Neural crest cell (in vitro differentiated cells): ENCODE measurements at regions not wholly inside any gene's neighbourhood (a gene's known extent, or its start where the extent isn't known, plus 50 kb on each side); places are given as distances from the start of the nearest gene placed in this dataset.

Experiments used
- DNase-seq: peaks from one replicate; pipeline ENCODE4 v3.0.0; 2021; ENCODE audit warnings: low read depth, mixed read lengths, low spot score
- H3K27ac Mint-ChIP-seq: one replicate; pipeline ENCODE4 v1.8.0; 2021; ENCODE audit warnings: mild to moderate bottlenecking, mixed read lengths; ENCODE audit not compliant: unreplicated experiment
- H3K27me3 Mint-ChIP-seq: 2 replicates; pipeline ENCODE4 v1.8.0; 2021; ENCODE audit warnings: low read depth, mild to moderate bottlenecking, mixed read lengths
- H3K36me3 Mint-ChIP-seq: 2 replicates; pipeline ENCODE4 v1.8.0; 2021; ENCODE audit warnings: low read depth, mild to moderate bottlenecking, mixed read lengths
- H3K4me1 Mint-ChIP-seq: 2 replicates; pipeline ENCODE4 v1.8.0; 2021; ENCODE audit warnings: mixed read lengths
- H3K4me3 Mint-ChIP-seq: one replicate; pipeline ENCODE4 v1.8.0; 2021; ENCODE audit warnings: mild to moderate bottlenecking, mixed read lengths
- H3K9me3 Mint-ChIP-seq: 2 replicates; pipeline ENCODE4 v1.8.0; 2021; ENCODE audit warnings: mixed read lengths
- CTCF ChIP-seq: fragments of 200-600 bp; sonication (generic); conservative IDR thresholded peaks from 2 replicates; pipeline ENCODE4 v1.5.0; 2021; ENCODE audit warnings: antibody characterized with exemption, mild to moderate bottlenecking

GRCh38 chr3:76405196-76405595 lies 619.8 kb upstream of the ZNF717 start:
- no peaks in the 10 kb centered on the region for H3K4me1 Mint-ChIP-seq
- H3K36me3 Mint-ChIP-seq = no peaks in the 10 kb centered on the region
- H3K27me3 Mint-ChIP-seq = no peaks in the 10 kb centered on the region
- no peak for TF ChIP-seq CTCF
- H3K4me3 Mint-ChIP-seq = no peak overlapping the region
- no peak for DNase-seq
- H3K9me3 Mint-ChIP-seq = no peaks in the 10 kb centered on the region
- no peak overlapping the region for H3K27ac Mint-ChIP-seq

- H3K27me3 Mint-ChIP-seq = no peaks in the 10 kb centered on the region
- TF ChIP-seq CTCF = no peak
- no peak overlapping the region for H3K27ac Mint-ChIP-seq
- no peak for DNase-seq
- no peaks in the 10 kb centered on the region for H3K36me3 Mint-ChIP-seq
- peaks cover 8% of the 10 kb centered on the region for H3K9me3 Mint-ChIP-seq
- no peak overlapping the region for H3K4me3 Mint-ChIP-seq
- no peaks in the 10 kb centered on the region for H3K4me1 Mint-ChIP-seq
Observed at GRCh38 chr3:76410762-76411281, 625.5 kb upstream of the ZNF717 start.

DNA sequence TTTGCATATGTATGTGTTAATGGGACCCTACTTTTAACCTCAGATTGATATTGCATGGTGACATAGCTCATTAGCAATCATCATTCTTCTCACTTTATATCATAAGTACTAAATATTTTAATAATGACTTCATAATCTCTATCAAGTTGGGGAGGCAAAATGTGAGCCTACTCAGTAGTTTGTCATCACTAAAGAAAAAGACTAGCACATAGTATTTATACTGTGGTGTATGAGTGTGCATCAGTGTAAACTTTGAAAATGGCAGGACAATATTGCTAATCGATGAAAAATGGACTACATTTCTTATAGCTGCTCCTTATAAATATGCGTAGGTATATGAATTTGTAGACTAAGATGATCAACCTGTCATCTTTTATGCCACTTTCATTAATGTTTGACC lies 624.5 kb upstream of the ROBO2 start:
- Mint-ChIP-seq H3K36me3 (no peaks in the 10 kb centered on the region), H3K9me3 (peaks cover 8% of the 10 kb centered on the region), H3K27me3 (no peaks in the 10 kb centered on the region), H3K4me1 (no peaks in the 10 kb centered on the region), H3K4me3 (no peak overlapping the region), H3K27ac (no peak overlapping the region)
- DNase-seq = no peak
- no peak for TF ChIP-seq CTCF

DNA sequence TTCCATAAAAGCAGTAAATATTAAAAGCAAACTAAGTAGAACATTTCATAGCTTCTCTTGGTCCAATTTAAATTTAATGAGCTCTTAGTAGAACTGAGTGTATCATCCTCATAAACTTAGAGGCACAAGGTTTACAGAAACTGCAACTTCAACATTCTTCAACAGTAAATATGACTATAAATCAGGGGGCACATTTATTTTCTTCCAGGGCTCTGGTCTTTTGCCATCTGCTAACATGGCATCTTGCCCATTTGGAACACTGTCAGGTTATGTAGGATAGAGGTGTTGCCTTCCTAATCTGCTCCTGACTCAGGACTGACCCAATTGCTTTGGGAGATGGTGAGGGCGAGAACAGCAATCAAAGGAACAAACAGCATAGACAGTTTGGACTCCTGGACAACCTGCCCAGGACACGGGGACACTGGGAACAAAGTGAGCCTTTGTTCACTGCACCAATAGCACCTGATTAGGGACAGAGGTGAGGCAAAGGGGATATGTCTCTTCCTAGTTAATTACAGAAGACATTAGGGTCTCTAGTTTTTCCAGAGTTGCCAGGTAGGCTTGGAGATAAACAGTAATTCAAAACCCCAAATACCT lies 610.2 kb upstream of the ROBO2 start:
- Mint-ChIP-seq H3K27me3 (no peaks in the 10 kb centered on the region), H3K36me3 (no peaks in the 10 kb centered on the region), H3K4me3 (no peak overlapping the region), H3K9me3 (no peaks in the 10 kb centered on the region), H3K4me1 (peaks cover 4% of the 10 kb centered on the region), H3K27ac (no peak overlapping the region)
- no peak for DNase-seq
- no peak for TF ChIP-seq CTCF

- no peak for TF ChIP-seq CTCF
- Mint-ChIP-seq H3K9me3 (no peaks in the 10 kb centered on the region), H3K27ac (no peak overlapping the region), H3K36me3 (no peaks in the 10 kb centered on the region), H3K27me3 (no peaks in the 10 kb centered on the region), H3K4me3 (no peak overlapping the region), H3K4me1 (peaks cover 4% of the 10 kb centered on the region)
- no peak for DNase-seq
Observed at GRCh38 chr3:76432396-76432795, 607.5 kb upstream of the ROBO2 start.
